KG1 (cell line): ENCODE measurements at regions not wholly inside any gene's neighbourhood (a gene's known extent, or its start where the extent isn't known, plus 50 kb on each side); places are given as distances from the start of the nearest gene placed in this dataset.

Experiments
- DNase-seq: peaks from one replicate; lab custom pipeline; 2025; lab: John Stamatoyannopoulos, UW

DNA sequence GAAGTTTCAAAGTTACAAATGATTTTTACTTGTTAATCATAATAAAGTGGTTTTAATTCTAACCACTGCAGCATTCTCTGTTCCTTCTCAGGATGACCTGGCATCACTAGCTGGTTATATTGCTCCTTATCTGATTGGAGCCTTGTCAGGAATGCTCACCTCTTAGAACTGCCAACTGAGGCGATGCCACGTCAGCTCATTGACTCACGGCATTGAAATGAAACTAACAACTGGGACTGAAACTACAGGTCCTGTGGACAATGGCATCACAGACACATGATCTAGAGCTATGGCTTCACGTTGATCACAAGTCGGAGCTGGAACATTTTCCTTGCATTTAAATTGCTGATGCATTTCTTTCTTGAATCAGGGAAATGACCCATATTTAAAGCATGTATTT is 54.9 kb upstream of the MAP2 start:
- DNase-seq, result no peak

DNA sequence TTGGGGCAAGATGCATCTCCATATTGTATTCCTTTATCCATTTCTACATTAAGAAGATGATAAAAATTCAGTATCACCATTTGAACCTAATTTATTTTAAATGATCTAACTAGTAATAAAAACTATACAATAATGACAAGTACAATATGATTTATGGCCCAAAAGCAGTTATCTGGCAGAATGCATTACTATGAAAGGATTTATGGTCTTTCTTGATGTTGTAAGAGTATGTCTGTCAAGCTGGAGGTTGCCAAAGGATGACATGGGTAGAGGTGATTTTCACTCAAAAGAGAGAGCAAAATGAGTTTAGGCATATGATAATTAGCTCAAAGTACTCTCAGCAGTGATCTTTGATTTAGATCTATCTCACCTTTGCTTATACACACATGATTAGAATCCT is 54.2 kb upstream of the MAP2 start:
- DNase-seq, result no peak

DNA sequence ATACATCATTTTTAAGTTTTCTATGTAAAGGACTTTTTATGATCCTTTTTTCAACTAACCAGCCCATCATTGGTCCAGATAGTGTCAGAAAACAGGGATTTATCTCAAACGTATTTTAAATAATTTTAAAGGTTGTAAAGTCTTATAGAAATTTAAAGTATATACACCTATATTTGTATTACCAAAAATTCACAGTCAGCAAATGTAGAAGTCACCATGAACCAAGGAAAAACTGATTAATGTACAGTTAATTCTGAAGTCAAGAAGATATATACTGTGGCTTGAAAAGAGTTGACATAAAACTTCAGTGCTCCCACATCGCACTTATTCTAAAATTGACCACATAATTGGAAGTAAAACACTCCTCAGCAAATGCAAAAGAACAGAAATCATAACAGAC is 52.4 kb upstream of the MAP2 start:
- DNase-seq, result no peak
